WTC11 (cell line): ENCODE measurements at regions not wholly inside any gene's neighbourhood (a gene's known extent, or its start where the extent isn't known, plus 50 kb on each side); places are given as distances from the start of the nearest gene placed in this dataset.

Experiments used
- TF ChIP-seq, protein P1 (sequence below): sonication (generic); formaldehyde crosslinking; IDR thresholded peaks from 2 replicates; pipeline ENCODE4 v1.8.1; 2022; ENCODE audit warnings: mild to moderate bottlenecking, missing genetic modification reagents, moderate library complexity, borderline replicate concordance
- TF ChIP-seq, protein P2 (sequence below): sonication (generic); formaldehyde crosslinking; IDR thresholded peaks from 2 replicates; pipeline ENCODE4 v1.8.0; 2022; ENCODE audit warnings: mild to moderate bottlenecking, missing genetic modification reagents

DNA sequence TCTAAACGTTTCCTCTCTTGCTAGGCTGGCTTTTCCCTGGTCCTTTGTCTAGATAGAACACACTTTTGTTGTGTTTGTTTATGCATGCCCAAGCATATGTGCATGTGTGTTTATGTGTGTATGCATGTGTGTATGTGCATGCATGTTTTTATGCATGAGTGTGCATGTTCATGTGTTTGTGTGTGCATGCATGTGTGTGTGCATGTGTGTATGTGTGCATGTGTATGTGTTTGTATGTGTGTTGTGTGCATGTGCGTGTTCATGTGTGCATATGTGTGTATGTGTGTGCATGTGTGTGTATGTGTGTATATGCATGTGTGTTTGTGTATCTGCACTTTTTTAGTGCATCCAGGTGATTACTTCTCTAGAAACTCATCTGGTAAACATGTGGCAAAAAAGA lies 558.0 kb downstream of the GALR1 start:
- TF ChIP-seq, protein P1, sequence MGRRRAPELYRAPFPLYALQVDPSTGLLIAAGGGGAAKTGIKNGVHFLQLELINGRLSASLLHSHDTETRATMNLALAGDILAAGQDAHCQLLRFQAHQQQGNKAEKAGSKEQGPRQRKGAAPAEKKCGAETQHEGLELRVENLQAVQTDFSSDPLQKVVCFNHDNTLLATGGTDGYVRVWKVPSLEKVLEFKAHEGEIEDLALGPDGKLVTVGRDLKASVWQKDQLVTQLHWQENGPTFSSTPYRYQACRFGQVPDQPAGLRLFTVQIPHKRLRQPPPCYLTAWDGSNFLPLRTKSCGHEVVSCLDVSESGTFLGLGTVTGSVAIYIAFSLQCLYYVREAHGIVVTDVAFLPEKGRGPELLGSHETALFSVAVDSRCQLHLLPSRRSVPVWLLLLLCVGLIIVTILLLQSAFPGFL (CRISPR knock-in tag): no peak
- TF ChIP-seq, protein P2, sequence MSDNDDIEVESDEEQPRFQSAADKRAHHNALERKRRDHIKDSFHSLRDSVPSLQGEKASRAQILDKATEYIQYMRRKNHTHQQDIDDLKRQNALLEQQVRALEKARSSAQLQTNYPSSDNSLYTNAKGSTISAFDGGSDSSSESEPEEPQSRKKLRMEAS (CRISPR knock-in tag): no peak
